Colonic mucosa (tissue), 4 donors: ENCODE measurements at regions not wholly inside any gene's neighbourhood (a gene's known extent, or its start where the extent isn't known, plus 50 kb on each side); places are given as distances from the start of the nearest gene placed in this dataset.

Source experiments
- DNase-seq: peaks from one replicate; pipeline ENCODE4 v3.0.0-alpha.2; 2020
- H3K27ac ChIP-seq: fragments of 200-600 bp; one replicate; pipeline ENCODE4 v1.8.0; 2021
- H3K27me3 ChIP-seq: fragments of 200-600 bp; one replicate; pipeline ENCODE4 v1.8.0; 2021
- H3K36me3 ChIP-seq: fragments of 200-600 bp; one replicate; pipeline ENCODE4 v1.8.0; 2021
- H3K4me1 ChIP-seq: fragments of 200-600 bp; one replicate; pipeline ENCODE4 v1.8.0; 2021; ENCODE audit warnings: mild to moderate bottlenecking
- H3K4me3 ChIP-seq: fragments of 200-600 bp; one replicate; pipeline ENCODE4 v1.8.0; 2021
- H3K9ac ChIP-seq, 2 donors: one replicate each; pipeline ENCODE4 v1.7.0; 2013; ENCODE audit warnings: control low read depth in 2 of 2, low read depth in 2 of 2, low read length in 2 of 2
- H3K9me3 ChIP-seq: fragments of 200-600 bp; one replicate; pipeline ENCODE4 v1.8.0; 2021
- intact Hi-C: fragments of 100-400 bp; cut with DNase I; formaldehyde crosslinking; loops from one replicate; pipeline ENCODE4 v1.14.1; 2022
- TF ChIP-seq, protein P1 (sequence below): fragments of 200-600 bp; IDR thresholded peaks from one replicate; pipeline ENCODE4 v1.8.0; 2022; ENCODE audit warnings: antibody characterized with exemption, mild to moderate bottlenecking
- donor health status: healthy.
- donor health status: DM: no; HTN: no; CAD: no.
- donor health status: DM: no; HTN: no; CAD: no.

DNA sequence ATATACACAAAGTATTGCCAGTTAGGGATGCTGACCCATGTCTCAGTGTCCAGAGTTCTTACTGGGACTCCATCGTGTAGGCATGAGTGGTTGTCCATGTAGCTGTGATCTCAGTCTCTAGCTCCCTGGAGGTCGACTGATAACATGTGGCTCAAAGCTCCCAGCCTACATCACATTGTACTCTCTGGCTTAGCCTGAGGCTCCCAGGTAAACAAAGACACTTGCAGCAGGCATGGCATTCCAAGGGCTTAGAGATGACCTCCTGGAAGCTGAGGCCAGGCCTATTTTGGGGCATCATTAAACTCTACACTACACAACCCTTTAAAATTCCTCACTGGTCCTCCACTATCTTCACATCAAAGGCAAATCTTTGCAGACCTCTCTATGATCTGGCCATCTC lies 100.8 kb upstream of the DOCK1 start:
- no peaks in the 10 kb centered on the region for H3K9me3 ChIP-seq
- no peak overlapping the region for H3K27ac ChIP-seq
- intact Hi-C loops = loop anchor here (10.0 kb wide), 1 partner anchor 160 kb away; no protein-coding TSS in a partner anchor
- H3K9ac ChIP-seq = no peak overlapping the region
- TF ChIP-seq, protein P1, sequence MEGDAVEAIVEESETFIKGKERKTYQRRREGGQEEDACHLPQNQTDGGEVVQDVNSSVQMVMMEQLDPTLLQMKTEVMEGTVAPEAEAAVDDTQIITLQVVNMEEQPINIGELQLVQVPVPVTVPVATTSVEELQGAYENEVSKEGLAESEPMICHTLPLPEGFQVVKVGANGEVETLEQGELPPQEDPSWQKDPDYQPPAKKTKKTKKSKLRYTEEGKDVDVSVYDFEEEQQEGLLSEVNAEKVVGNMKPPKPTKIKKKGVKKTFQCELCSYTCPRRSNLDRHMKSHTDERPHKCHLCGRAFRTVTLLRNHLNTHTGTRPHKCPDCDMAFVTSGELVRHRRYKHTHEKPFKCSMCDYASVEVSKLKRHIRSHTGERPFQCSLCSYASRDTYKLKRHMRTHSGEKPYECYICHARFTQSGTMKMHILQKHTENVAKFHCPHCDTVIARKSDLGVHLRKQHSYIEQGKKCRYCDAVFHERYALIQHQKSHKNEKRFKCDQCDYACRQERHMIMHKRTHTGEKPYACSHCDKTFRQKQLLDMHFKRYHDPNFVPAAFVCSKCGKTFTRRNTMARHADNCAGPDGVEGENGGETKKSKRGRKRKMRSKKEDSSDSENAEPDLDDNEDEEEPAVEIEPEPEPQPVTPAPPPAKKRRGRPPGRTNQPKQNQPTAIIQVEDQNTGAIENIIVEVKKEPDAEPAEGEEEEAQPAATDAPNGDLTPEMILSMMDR = no peak
- H3K27me3 ChIP-seq = no peaks in the 10 kb centered on the region
- H3K4me3 ChIP-seq = no peak overlapping the region
- no peaks in the 10 kb centered on the region for H3K36me3 ChIP-seq
- H3K4me1 ChIP-seq = no peaks in the 10 kb centered on the region
- DNase-seq = no peak

DNA sequence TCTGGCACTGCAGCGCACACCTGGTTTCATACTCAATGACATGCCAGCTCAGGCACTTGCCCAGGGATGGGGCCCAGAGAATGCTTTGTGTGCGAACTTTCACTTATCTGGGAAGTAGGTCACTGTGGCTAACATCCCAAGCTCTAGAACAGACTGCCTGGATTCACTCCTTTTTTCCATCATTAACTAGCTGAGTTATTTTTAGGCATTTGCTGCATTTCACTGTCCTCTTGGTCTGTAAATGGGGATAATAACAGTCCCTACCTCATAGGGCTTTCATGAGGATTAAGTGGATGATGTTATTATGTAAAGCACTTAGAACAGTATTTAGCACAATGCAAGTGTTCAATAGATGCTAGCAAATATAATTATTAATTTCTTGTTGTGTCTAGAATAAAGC lies 98.7 kb upstream of the DOCK1 start:
- H3K4me3 ChIP-seq = no peak overlapping the region
- no peak overlapping the region for H3K9ac ChIP-seq
- TF ChIP-seq, protein P1 = no peak
- DNase-seq = no peak
- intact Hi-C loops = loop anchor here (10.0 kb wide), 1 partner anchor 158 kb away; no protein-coding TSS in a partner anchor
- H3K9me3 ChIP-seq = no peaks in the 10 kb centered on the region
- H3K36me3 ChIP-seq = no peaks in the 10 kb centered on the region
- H3K27me3 ChIP-seq = no peaks in the 10 kb centered on the region
- no peaks in the 10 kb centered on the region for H3K4me1 ChIP-seq
- H3K27ac ChIP-seq = no peak overlapping the region

DNA sequence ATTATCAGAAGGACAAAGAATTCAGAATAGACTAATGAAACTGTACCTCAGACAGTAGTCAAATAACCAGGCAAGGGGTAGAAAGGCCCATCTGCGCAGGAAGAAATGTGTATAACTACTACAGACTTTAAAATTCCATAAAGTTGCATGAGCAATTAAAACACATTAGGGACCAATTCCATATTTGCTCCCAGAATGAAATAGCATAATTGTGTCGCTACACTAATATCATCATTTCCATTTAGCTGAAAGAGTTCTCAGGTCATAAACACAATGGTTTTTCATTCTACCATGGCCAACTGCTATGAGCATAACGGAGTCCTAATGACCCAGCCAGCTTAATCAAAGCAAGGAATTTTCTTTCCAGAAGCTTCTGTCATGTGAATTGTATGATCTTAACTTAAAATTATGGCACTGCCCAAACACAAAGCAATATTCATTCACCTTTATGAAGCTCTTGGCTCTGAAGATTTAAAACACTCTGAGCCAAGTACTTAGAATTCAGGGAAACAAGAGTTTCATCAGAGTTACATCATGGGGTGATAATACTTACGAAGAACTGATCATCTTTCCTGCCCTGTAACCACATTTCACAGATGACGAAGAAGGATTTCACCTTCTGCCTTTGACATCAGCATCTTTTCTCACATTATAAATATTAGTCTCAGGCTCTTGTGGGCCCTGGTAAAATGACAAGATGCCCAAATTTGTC lies 98.1 kb upstream of the DOCK1 start:
- H3K4me1 ChIP-seq = no peaks in the 10 kb centered on the region
- H3K9me3 ChIP-seq = no peaks in the 10 kb centered on the region
- no peak overlapping the region for H3K9ac ChIP-seq
- H3K27me3 ChIP-seq = no peaks in the 10 kb centered on the region
- no peak overlapping the region for H3K4me3 ChIP-seq
- no peaks in the 10 kb centered on the region for H3K36me3 ChIP-seq
- intact Hi-C loops = loop anchor here (10.0 kb wide), 1 partner anchor 158 kb away; no protein-coding TSS in a partner anchor
- no peak overlapping the region for H3K27ac ChIP-seq
- no peak for DNase-seq
- TF ChIP-seq, protein P1 = no peak

DNA sequence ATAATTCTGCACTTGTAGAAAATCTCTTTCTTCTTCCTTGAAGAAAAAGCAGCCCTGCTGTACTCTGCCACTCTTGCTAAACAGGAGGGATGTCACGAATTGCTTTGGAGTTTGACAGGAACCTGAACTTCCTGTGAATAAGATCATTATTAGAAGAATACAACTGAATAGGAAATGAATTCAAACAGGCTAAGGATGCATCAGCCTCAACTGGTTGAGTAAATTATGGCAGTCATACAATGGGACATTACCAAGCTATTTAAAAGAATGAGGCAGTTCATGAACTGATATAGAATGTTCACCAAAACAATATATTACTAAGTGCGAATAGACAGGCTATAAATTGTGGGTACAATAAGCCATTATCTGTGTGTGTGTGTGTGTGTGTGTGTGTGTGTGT lies 97.1 kb upstream of the DOCK1 start:
- DNase-seq = no peak
- no peaks in the 10 kb centered on the region for H3K27me3 ChIP-seq
- no peak overlapping the region for H3K9ac ChIP-seq

DNA sequence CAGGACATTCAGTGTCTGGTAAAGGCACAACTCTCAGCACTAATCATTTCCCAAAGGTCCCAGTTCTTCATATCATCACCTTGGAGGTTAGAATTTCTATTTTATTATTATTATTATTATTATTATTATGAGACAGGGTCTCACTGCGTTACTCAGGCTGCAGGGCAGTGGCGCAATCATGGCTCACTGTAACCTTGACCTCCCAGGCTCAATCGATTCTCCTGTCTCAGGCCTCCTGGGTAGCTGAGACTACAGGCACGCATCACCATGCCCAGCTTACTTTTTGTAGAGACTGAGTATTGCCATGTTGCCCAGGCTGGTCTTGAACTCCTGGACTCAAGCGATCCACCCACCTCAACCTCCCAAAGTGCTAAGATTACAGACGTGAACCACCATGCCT lies 91.8 kb upstream of the DOCK1 start:
- H3K9ac ChIP-seq = no peak overlapping the region
- no peaks in the 10 kb centered on the region for H3K27me3 ChIP-seq
- intact Hi-C loops = no loop called here
- no peaks in the 10 kb centered on the region for H3K4me1 ChIP-seq
- TF ChIP-seq, protein P1 = no peak
- H3K4me3 ChIP-seq = no peak overlapping the region
- no peak for DNase-seq
- H3K27ac ChIP-seq = no peak overlapping the region
- no peaks in the 10 kb centered on the region for H3K36me3 ChIP-seq
- H3K9me3 ChIP-seq = no peaks in the 10 kb centered on the region

More for the DNA sequence above, 97.1 kb upstream of the DOCK1 start:
- no peak overlapping the region for H3K27ac ChIP-seq
- no peak overlapping the region for H3K4me3 ChIP-seq
- TF ChIP-seq, protein P1 = no peak
- intact Hi-C loops = loop anchor here (10.0 kb wide), 1 partner anchor 157 kb away; no protein-coding TSS in a partner anchor
- no peaks in the 10 kb centered on the region for H3K9me3 ChIP-seq
- H3K36me3 ChIP-seq = no peaks in the 10 kb centered on the region
- no peaks in the 10 kb centered on the region for H3K4me1 ChIP-seq
